Keratinocyte (primary cell): ENCODE measurements at regions not wholly inside any gene's neighbourhood (a gene's known extent, or its start where the extent isn't known, plus 50 kb on each side); places are given as distances from the start of the nearest gene placed in this dataset.

Experiments
- DNase-seq: peaks from one replicate; pipeline ENCODE4 v3.0.0-alpha.2; 2011; ENCODE audit warnings: low read depth, missing footprints, low spot score
- FAIRE-seq: peaks from 2 replicates; lab custom pipeline; 2011; peaks lifted over from hg19 to GRCh38; lab: Jason Lieb, UNC
- H2AFZ ChIP-seq: 2 replicates; pipeline ENCODE4 v1.6.0; 2012; ENCODE audit warnings: low read length, control low read depth, inconsistent platforms; ENCODE audit not compliant: control insufficient read depth
- H3K27ac ChIP-seq: 2 replicates; pipeline ENCODE4 v1.5.1; 2011; ENCODE audit warnings: low read length; ENCODE audit not compliant: control insufficient read depth, insufficient read depth
- H3K27me3 ChIP-seq: 3 replicates; pipeline ENCODE4 v1.6.0; 2011; ENCODE audit warnings: low read length; ENCODE audit not compliant: control insufficient read depth, insufficient read depth; ENCODE audit errors: extremely low read depth
- H3K36me3 ChIP-seq, 2 experiments: 2 replicates in 1 of 2; 3 replicates in 1 of 2; pipeline ENCODE4 v1.5.1; 2011; ENCODE audit warnings: low read length in 2 of 2, mild to moderate bottlenecking in 1 of 2; ENCODE audit not compliant: control insufficient read depth in 2 of 2, insufficient read depth in 2 of 2; ENCODE audit errors: extremely low read depth in 1 of 2
- H3K4me1 ChIP-seq: 3 replicates; pipeline ENCODE4 v1.5.1; 2011; ENCODE audit warnings: low read length; ENCODE audit not compliant: control insufficient read depth, insufficient read depth; ENCODE audit errors: extremely low read depth
- H3K4me2 ChIP-seq: 3 replicates; pipeline ENCODE4 v1.6.0; 2011; ENCODE audit warnings: low read depth, low read length; ENCODE audit not compliant: control insufficient read depth, insufficient read depth; ENCODE audit errors: extremely low read depth
- H3K4me3 ChIP-seq, 3 experiments: fragments of 200-600 bp in 1 of 3; sonication (generic) in 1 of 3; 2 replicates in 2 of 3; 3 replicates in 1 of 3; pipeline ENCODE4 v1.5.1; 2011 to 2016; ENCODE audit warnings: low read length in 3 of 3, mild to moderate bottlenecking in 3 of 3, control low read depth in 2 of 3, inconsistent platforms in 1 of 3, low read depth in 1 of 3, mixed read lengths in 1 of 3, mixed run types in 1 of 3, moderate library complexity in 1 of 3; ENCODE audit not compliant: control insufficient read depth in 2 of 3, insufficient read depth in 2 of 3; ENCODE audit errors: extremely low read depth in 1 of 3
- H3K79me2 ChIP-seq: 2 replicates; pipeline ENCODE4 v1.6.0; 2012; ENCODE audit warnings: low read length; ENCODE audit not compliant: control insufficient read depth, insufficient read depth
- H3K9ac ChIP-seq: 3 replicates; pipeline ENCODE4 v1.6.0; 2011; ENCODE audit warnings: low read length; ENCODE audit not compliant: control insufficient read depth, insufficient read depth; ENCODE audit errors: extremely low read depth
- H3K9me1 ChIP-seq: 3 replicates; pipeline ENCODE4 v1.6.0; 2011; ENCODE audit warnings: low read length; ENCODE audit not compliant: control insufficient read depth, insufficient read depth; ENCODE audit errors: extremely low read depth
- H3K9me3 ChIP-seq: 2 replicates; pipeline ENCODE4 v1.5.1; 2012; ENCODE audit warnings: low read depth, low read length; ENCODE audit not compliant: control insufficient read depth
- H4K20me1 ChIP-seq: 3 replicates; pipeline ENCODE4 v1.6.0; 2011; ENCODE audit warnings: low read length; ENCODE audit not compliant: control insufficient read depth, insufficient read depth; ENCODE audit errors: extremely low read depth
- CTCF ChIP-seq, 3 experiments: IDR thresholded peaks in 1 of 3; conservative IDR thresholded peaks in 1 of 3; optimal IDR thresholded peaks in 1 of 3; 2 replicates in 2 of 3; 3 replicates in 1 of 3; pipeline versions ENCODE3 to v1.5.1; 2011; ENCODE audit warnings: low read length in 3 of 3, mild to moderate bottlenecking in 3 of 3, moderate library complexity in 2 of 3, control low read depth in 1 of 3, inconsistent platforms in 1 of 3; ENCODE audit not compliant: insufficient read depth in 2 of 3; ENCODE audit errors: extremely low read depth in 1 of 3
- EZH2 ChIP-seq: IDR thresholded peaks from one replicate; pipeline ENCODE4 v1.6.1; 2012; ENCODE audit warnings: inconsistent platforms, mild to moderate bottlenecking, low read length, moderate library complexity
- dilution Hi-C: fragments of 300-500 bp; cut with MboI; formaldehyde crosslinking; loops from one replicate; pipeline ENCODE4 v1.7.0; 2020; ENCODE audit warnings: low sequenced_read_pairs; ENCODE audit not compliant: extremely low pct_ligation_motif_present

GRCh38 chr11:112542479-112542878 lies 281.8 kb upstream of the PLET1 start:
- H3K4me3 ChIP-seq: no peak overlapping the region
- no peaks in the 10 kb centered on the region for H3K79me2 ChIP-seq
- dilution Hi-C loops: no loop called here
- H2AFZ ChIP-seq: no peak overlapping the region
- H3K4me1 ChIP-seq: peaks cover 19% of the 10 kb centered on the region
- TF ChIP-seq CTCF (optimal IDR thresholded peaks at IDR 0.05 in 1 of 3, IDR thresholded peaks at IDR 0.05 in 1 of 3, conservative IDR thresholded peaks at IDR 0.05 in 1 of 3; ENCODE audit: extremely low read depth in 1 of 3, insufficient read depth in 2 of 3, low read length in 3 of 3) (no peak), EZH2 (no peak)
- DNase-seq: no peak
- no peaks in the 10 kb centered on the region for H3K27me3 ChIP-seq
- no peak for FAIRE-seq
- H3K9me3 ChIP-seq: no peaks in the 10 kb centered on the region
- H4K20me1 ChIP-seq: no peaks in the 10 kb centered on the region
- H3K36me3 ChIP-seq: no peaks in the 10 kb centered on the region
- H3K9ac ChIP-seq: no peak overlapping the region
- H3K27ac ChIP-seq: no peak overlapping the region
- no peaks in the 10 kb centered on the region for H3K9me1 ChIP-seq
- no peak overlapping the region for H3K4me2 ChIP-seq

- Histone ChIP-seq H3K9me3 (no peaks in the 10 kb centered on the region), H3K79me2 (no peaks in the 10 kb centered on the region), H3K27me3 (no peaks in the 10 kb centered on the region), H4K20me1 (no peaks in the 10 kb centered on the region), H3K27ac (no peak overlapping the region), H3K4me1 (peaks cover 13% of the 10 kb centered on the region), H2AFZ (no peak overlapping the region), H3K9me1 (no peaks in the 10 kb centered on the region), H3K36me3 (no peaks in the 10 kb centered on the region), H3K9ac (no peak overlapping the region), H3K4me3 (no peak overlapping the region), H3K4me2 (no peak overlapping the region)
- dilution Hi-C loops: no loop called here
- no peak for TF ChIP-seq EZH2
- TF ChIP-seq CTCF (optimal IDR thresholded peaks at IDR 0.05 in 1 of 3, IDR thresholded peaks at IDR 0.05 in 1 of 3, conservative IDR thresholded peaks at IDR 0.05 in 1 of 3; ENCODE audit: extremely low read depth in 1 of 3, insufficient read depth in 2 of 3, low read length in 3 of 3): no peak
- DNase-seq (no peak), FAIRE-seq (no peak)
These were observed 282.7 kb upstream of the PLET1 start for GRCh38 chr11:112543390-112543789.
